ENCODE measurements at regions not wholly inside any gene's neighbourhood (a gene's known extent, or its start where the extent isn't known, plus 50 kb on each side); places are given as distances from the start of the nearest gene placed in this dataset.

GRCh38 chrY:12517338-12517737 is 183.7 kb upstream of the USP9Y start:
- TF ChIP-seq POLR2A (IDR thresholded peaks at IDR 0.05; ENCODE audit: low read length) (no peak), GATA1 (IDR thresholded peaks at IDR 0.05; ENCODE audit: low read depth, low read length) (no peak)
